K562 (cell line): ENCODE measurements at regions not wholly inside any gene's neighbourhood (a gene's known extent, or its start where the extent isn't known, plus 50 kb on each side); places are given as distances from the start of the nearest gene placed in this dataset.

Experiments used
- ATAC-seq: fragments of 200-7000 bp; cut with Tn5 transposase; 3 replicates; pipeline ENCODE4 v1.9.1; 2020; ENCODE audit warnings: moderate library complexity
- BruUV-seq: library from RNA; stranded (reverse); fragments of 400-500 nt; replicated peaks from 2 replicates; lab custom pipeline; 2021; lab: Mats Ljungman, UMichigan
- CTCF ChIA-PET: fragments of 300-600 bp; formaldehyde crosslinking; extraction: SDS; loops from one replicate; lab custom pipeline; 2021; ENCODE audit warnings: low intra/inter-chr PET ratio; lab: Yijun Ruan, JAX
- POLR2A ChIA-PET: fragments of 300-600, 350-650 bp; sonication (Branson Sonifier 250); formaldehyde crosslinking; extraction: SDS; loops from one replicate; lab custom pipeline; 2021; ENCODE audit warnings: antibody characterized with exemption, inconsistent platforms; lab: Yijun Ruan, JAX
- DNase-seq, 4 experiments: peaks; one replicate each; pipeline versions ENCODE4 v3.0.0 to v3.0.0-alpha.2; 2011 to 2018; ENCODE audit warnings: low spot score in 3 of 4, mixed read lengths in 3 of 4; ENCODE audit errors: extremely low read depth in 1 of 4
- FAIRE-seq: peaks from 2 replicates; lab custom pipeline; 2011; peaks lifted over from hg19 to GRCh38; lab: Jason Lieb, UNC
- H2AFZ ChIP-seq: 2 replicates; pipeline ENCODE4 v1.6.0; 2011; ENCODE audit warnings: low read depth, low read length, control low read depth, inconsistent platforms
- H3K27ac ChIP-seq: fragments of 200-600 bp; 3 replicates; pipeline ENCODE4 v1.8.0; 2011; ENCODE audit warnings: low read depth, mild to moderate bottlenecking, control low read depth, inconsistent platforms, low read length, moderate library complexity, mixed read lengths; ENCODE audit errors: extremely low read depth
- H3K27me3 ChIP-seq, 2 experiments: fragments of 300-600 bp in 1 of 2; 2 replicates in 1 of 2; 3 replicates in 1 of 2; pipeline versions ENCODE4 v1.6.0 to v1.8.0; 2011; ENCODE audit warnings: inconsistent platforms in 2 of 2, low read length in 2 of 2, mild to moderate bottlenecking in 1 of 2, mixed read lengths in 1 of 2, moderate library complexity in 1 of 2; ENCODE audit not compliant: control insufficient read depth in 2 of 2, insufficient read depth in 2 of 2
- H3K36me3 ChIP-seq: fragments of 300-600 bp; 3 replicates; pipeline ENCODE4 v1.8.0; 2011; ENCODE audit warnings: mild to moderate bottlenecking, low read length, inconsistent platforms; ENCODE audit not compliant: control insufficient read depth, insufficient read depth
- H3K4me1 ChIP-seq, 2 experiments: fragments of 200-600 bp in 1 of 2; replicated peaks in 1 of 2; 2 replicates in 1 of 2; 3 replicates in 1 of 2; pipeline versions ENCODE4 v1.5.1 to v1.8.0; 2011; ENCODE audit warnings: inconsistent platforms in 2 of 2, low read length in 2 of 2, mild to moderate bottlenecking in 1 of 2, mixed read lengths in 1 of 2, moderate library complexity in 1 of 2; ENCODE audit not compliant: control insufficient read depth in 2 of 2, insufficient read depth in 2 of 2
- H3K4me2 ChIP-seq: 2 replicates; pipeline ENCODE4 v1.6.1; 2011; ENCODE audit warnings: low read length, control low read depth, inconsistent platforms, mixed read lengths; ENCODE audit not compliant: insufficient read depth
- H3K4me3 ChIP-seq: fragments of 200-600 bp; sonication (generic), shearing (Covaris generic); 2 replicates; pipeline ENCODE4 v1.5.1; 2016; ENCODE audit warnings: control low read depth, inconsistent platforms
- H3K79me2 ChIP-seq: fragments of 200-600 bp; 3 replicates; pipeline ENCODE4 v1.8.0; 2011; ENCODE audit warnings: low read length, inconsistent platforms; ENCODE audit not compliant: control insufficient read depth, insufficient read depth
- H3K9ac ChIP-seq, 2 experiments: 2 replicates each; pipeline versions ENCODE4 v1.6.0 to v1.6.1; 2011; ENCODE audit warnings: low read depth in 2 of 2, low read length in 2 of 2, control low read depth in 1 of 2, inconsistent platforms in 1 of 2, mild to moderate bottlenecking in 1 of 2, mixed read lengths in 1 of 2; ENCODE audit not compliant: insufficient read depth in 1 of 2
- H3K9me1 ChIP-seq: one replicate; pipeline ENCODE4 v1.6.0; 2011; ENCODE audit warnings: inconsistent platforms, mild to moderate bottlenecking, low read length, moderate library complexity; ENCODE audit not compliant: control insufficient read depth, insufficient read depth
- H3K9me3 ChIP-seq: replicated peaks from 2 replicates; pipeline ENCODE4 v1.5.1; 2011; ENCODE audit warnings: low read depth, low read length, inconsistent platforms; ENCODE audit not compliant: control insufficient read depth, insufficient read depth
- H4K20me1 ChIP-seq: replicated peaks from 2 replicates; pipeline ENCODE4 v1.6.1; 2011; ENCODE audit warnings: low read length, inconsistent platforms, mixed read lengths; ENCODE audit not compliant: control insufficient read depth, insufficient read depth
- BCLAF1 ChIP-seq, 2 experiments: fragments of 450-650 bp in 1 of 2; IDR thresholded peaks; 2 replicates each; pipeline ENCODE4 v1.6.1; 2011 to 2017; ENCODE audit warnings: low read depth in 2 of 2, antibody characterized with exemption in 1 of 2, borderline replicate concordance in 1 of 2, low read length in 1 of 2, mild to moderate bottlenecking in 1 of 2, mixed read lengths in 1 of 2; ENCODE audit not compliant: control insufficient read depth in 1 of 2
- PBX2 ChIP-seq, 2 experiments: IDR thresholded peaks in 1 of 2; conservative IDR thresholded peaks in 1 of 2; 2 replicates each; pipeline ENCODE4 v1.6.1; 2016; ENCODE audit warnings: low read depth in 2 of 2, mild to moderate bottlenecking in 1 of 2, missing compliant biosample characterization in 1 of 2, missing genetic modification characterization in 1 of 2, moderate library complexity in 1 of 2
- PTBP1 ChIP-seq: fragments of 200-400 bp; formaldehyde crosslinking; IDR thresholded peaks from 2 replicates; pipeline ENCODE4 v1.6.1; 2017; ENCODE audit warnings: low read depth, low read length
- TEAD1 ChIP-seq, 2 experiments: fragments of 450-650 bp in 1 of 2; sonication (generic) in 1 of 2; formaldehyde crosslinking; IDR thresholded peaks; 2 replicates each; pipeline versions ENCODE4 v1.4.0 to v1.8.0; 2020 to 2022; ENCODE audit warnings: mild to moderate bottlenecking in 2 of 2, missing genetic modification reagents in 1 of 2
- WGBS: fragments of 100-300 bp; shearing (Covaris generic); methylation state at CpG from one replicate; pipeline ENCODE4 v1.1.6; 2016; ENCODE audit warnings: low coverage, mixed read lengths; ENCODE audit not compliant: insufficient coverage; ENCODE audit errors: missing lambda C conversion rate; 5-methylcytosine and 5-hydroxymethylcytosine counted together
- in situ Hi-C: fragments of 300-500 bp; cut with MboI; formaldehyde crosslinking; loops from 4 replicates; pipeline ENCODE4 v1.15.0; 2018; ENCODE audit warnings: inconsistent platforms, mixed read lengths
- intact Hi-C: fragments of 100-400 bp; cut with micrococcal nuclease; formaldehyde crosslinking; loops from 2 replicates; pipeline ENCODE4 v1.14.2; 2022

- ChIA-PET POLR2A (no interaction called here), CTCF (no interaction called here)
- 0% methylated on average over 1 of the region's 1 CpG for WGBS
- Histone ChIP-seq H3K79me2 (no peaks in the 10 kb centered on the region), H3K9me3 (peaks cover 6% of the 10 kb centered on the region; the same call in 1 of the 2 replicates), H3K4me2 (no peak overlapping the region), H4K20me1 (no peaks in the 10 kb centered on the region), H3K27ac (no peak overlapping the region), H3K9ac (no peak overlapping the region), H3K4me1 (peaks cover 0 to 3% of the 10 kb centered on the region in 2 experiments; a peak in 2 of 5 replicates), H2AFZ (no peak overlapping the region), H3K9me1 (no peaks in the 10 kb centered on the region), H3K4me3 (no peak overlapping the region), H3K27me3 (no peaks in the 10 kb centered on the region), H3K36me3 (no peaks in the 10 kb centered on the region)
- DNase-seq = no peak
- in situ Hi-C loops = no loop called here
- FAIRE-seq = peak; percentile 11
- no TSS peak for BruUV-seq
- intact Hi-C loops = no loop called here
- TF ChIP-seq BCLAF1 (IDR thresholded peaks at IDR 0.05; ENCODE audit: borderline replicate concordance in 1 of 2, control insufficient read depth in 1 of 2, low read depth in 2 of 2, low read length in 1 of 2) (no peak), TEAD1 (CRISPR knock-in tag; IDR thresholded peaks at IDR 0.05) (no peak), PTBP1 (no peak), PBX2 (CRISPR knock-in tag; IDR thresholded peaks at IDR 0.05; ENCODE audit: low read depth) (no peak), PBX2 (tag; conservative IDR thresholded peaks at IDR 0.05; ENCODE audit: low read depth) (no peak)
- no peak for ATAC-seq
Observed at GRCh38 chr11:95567685-95568084, 221.9 kb downstream of the FAM76B start.
